Brain microvascular endothelial cell (primary cell): ENCODE measurements at regions not wholly inside any gene's neighbourhood (a gene's known extent, or its start where the extent isn't known, plus 50 kb on each side); places are given as distances from the start of the nearest gene placed in this dataset.
A peak's percentile ranks its signal among the peaks of the same experiment; 100 is the strongest.

Source experiments
- DNase-seq: peaks from one replicate; pipeline ENCODE4 v3.0.0-alpha.2; 2020
- H3K27ac ChIP-seq: fragments of 250-450 bp; sonication (Bioruptor Pico); 2 replicates; pipeline ENCODE4 v1.5.1; 2020; ENCODE audit warnings: mild to moderate bottlenecking, moderate library complexity
- H3K27me3 ChIP-seq: fragments of 250-450 bp; sonication (Bioruptor Pico); replicated peaks from 2 replicates; pipeline ENCODE4 v1.5.1; 2020; ENCODE audit warnings: mild to moderate bottlenecking
- H3K36me3 ChIP-seq: fragments of 250-450 bp; sonication (Bioruptor Pico); replicated peaks from 2 replicates; pipeline ENCODE4 v1.5.1; 2020; ENCODE audit warnings: mild to moderate bottlenecking
- H3K4me3 ChIP-seq: 2 replicates; pipeline ENCODE4 v1.5.1; 2011; ENCODE audit warnings: low read depth, mild to moderate bottlenecking, control low read depth, low read length, moderate library complexity
- in situ Hi-C: cut with HindIII; loops from 2 replicates; pipeline ENCODE4 v1.10.0; 2017; ENCODE audit warnings: low sequenced_read_pairs, low pct_ligation_motif_present
- TF ChIP-seq, protein P1 (sequence below): IDR thresholded peaks from 2 replicates; pipeline ENCODE4 v1.5.1; 2011; ENCODE audit warnings: low read depth, mild to moderate bottlenecking, moderate library complexity, low read length, control low read depth, inconsistent platforms; ENCODE audit errors: missing control alignments

DNA sequence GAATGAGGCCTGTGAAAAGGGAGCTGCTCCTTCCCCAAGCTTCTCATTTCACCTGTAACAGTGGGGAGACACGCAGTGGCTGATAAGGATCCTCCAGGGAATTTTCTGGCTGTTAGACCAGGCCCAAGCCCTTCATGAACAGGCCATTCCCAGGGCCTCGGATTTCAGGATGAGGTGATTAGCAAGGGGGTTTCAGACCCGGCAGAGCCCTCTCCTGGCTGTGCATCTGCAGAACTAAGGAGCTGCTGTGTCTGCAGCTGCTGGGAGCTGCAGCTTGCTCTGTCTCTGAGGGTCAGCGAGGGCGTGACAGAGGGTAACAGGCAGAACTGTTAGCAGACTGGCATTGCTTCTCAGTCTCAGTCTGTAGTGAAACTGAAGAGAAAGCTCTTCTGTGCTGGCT, 110.4 kb downstream of the KCNA5 start:
- TF ChIP-seq, protein P1, sequence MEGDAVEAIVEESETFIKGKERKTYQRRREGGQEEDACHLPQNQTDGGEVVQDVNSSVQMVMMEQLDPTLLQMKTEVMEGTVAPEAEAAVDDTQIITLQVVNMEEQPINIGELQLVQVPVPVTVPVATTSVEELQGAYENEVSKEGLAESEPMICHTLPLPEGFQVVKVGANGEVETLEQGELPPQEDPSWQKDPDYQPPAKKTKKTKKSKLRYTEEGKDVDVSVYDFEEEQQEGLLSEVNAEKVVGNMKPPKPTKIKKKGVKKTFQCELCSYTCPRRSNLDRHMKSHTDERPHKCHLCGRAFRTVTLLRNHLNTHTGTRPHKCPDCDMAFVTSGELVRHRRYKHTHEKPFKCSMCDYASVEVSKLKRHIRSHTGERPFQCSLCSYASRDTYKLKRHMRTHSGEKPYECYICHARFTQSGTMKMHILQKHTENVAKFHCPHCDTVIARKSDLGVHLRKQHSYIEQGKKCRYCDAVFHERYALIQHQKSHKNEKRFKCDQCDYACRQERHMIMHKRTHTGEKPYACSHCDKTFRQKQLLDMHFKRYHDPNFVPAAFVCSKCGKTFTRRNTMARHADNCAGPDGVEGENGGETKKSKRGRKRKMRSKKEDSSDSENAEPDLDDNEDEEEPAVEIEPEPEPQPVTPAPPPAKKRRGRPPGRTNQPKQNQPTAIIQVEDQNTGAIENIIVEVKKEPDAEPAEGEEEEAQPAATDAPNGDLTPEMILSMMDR, result no peak
- in situ Hi-C loops, result no loop called here
- H3K27ac ChIP-seq, result no peak overlapping the region
- H3K27me3 ChIP-seq, result no peaks in the 10 kb centered on the region
- H3K36me3 ChIP-seq, result no peaks in the 10 kb centered on the region
- H3K4me3 ChIP-seq, result no peak overlapping the region
- no peak for DNase-seq

DNA sequence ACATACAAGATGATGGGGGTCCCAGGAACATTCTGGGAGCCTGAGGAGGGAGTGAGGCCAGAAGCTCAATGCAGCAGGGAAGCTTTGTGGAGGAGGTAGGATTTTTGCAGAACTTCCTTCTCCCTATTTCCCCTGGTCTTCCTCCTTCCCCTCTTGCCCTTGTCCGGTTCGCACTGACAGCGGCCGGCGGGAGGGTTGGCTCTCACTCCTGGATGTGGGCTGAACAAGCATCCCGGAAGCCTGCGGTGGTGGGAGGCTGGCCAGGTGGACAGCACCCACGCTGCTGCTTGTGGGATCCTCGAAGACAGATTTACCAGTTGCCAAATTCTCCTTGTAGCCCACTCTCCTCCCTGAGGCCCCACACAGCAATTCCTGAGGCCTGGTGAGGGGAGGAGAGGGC, 112.2 kb downstream of the KCNA5 start:
- Histone ChIP-seq H3K4me3 (no peak overlapping the region), H3K27ac (no peak overlapping the region), H3K36me3 (no peaks in the 10 kb centered on the region), H3K27me3 (no peaks in the 10 kb centered on the region)
- no peak for DNase-seq
- TF ChIP-seq, protein P1, result no peak
- in situ Hi-C loops, result no loop called here

DNA sequence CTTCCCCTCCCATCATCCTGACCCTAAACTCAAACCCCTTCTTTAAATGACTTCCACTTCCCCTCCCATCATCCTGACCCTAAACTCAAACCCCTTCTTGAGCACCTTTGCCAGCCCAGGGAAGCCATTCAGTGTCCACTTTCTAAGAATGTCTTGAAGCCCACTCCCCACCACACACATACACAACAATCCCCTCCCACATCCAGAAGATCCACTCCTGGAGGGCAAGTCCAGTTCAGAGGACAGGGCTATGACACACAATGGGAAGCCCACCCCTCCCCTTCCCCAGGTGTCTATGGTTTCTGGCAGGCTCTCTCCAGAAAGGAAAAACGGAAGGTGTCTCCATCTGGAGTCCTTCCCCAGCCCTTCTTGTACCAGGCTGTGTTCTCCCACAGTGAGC, 117.1 kb downstream of the KCNA5 start:
- Histone ChIP-seq H3K27me3 (no peaks in the 10 kb centered on the region), H3K36me3 (no peaks in the 10 kb centered on the region), H3K27ac (no peak overlapping the region), H3K4me3 (no peak overlapping the region)
- TF ChIP-seq, protein P1, result no peak
- DNase-seq, result no peak
- in situ Hi-C loops, result no loop called here

GRCh38 chr12:5163661-5164060, 120.0 kb downstream of the KCNA5 start:
- Histone ChIP-seq H3K27ac (no peak overlapping the region), H3K36me3 (no peaks in the 10 kb centered on the region), H3K4me3 (no peak overlapping the region), H3K27me3 (no peaks in the 10 kb centered on the region)
- in situ Hi-C loops, result no loop called here
- TF ChIP-seq, protein P1, result no peak
- no peak for DNase-seq

DNA sequence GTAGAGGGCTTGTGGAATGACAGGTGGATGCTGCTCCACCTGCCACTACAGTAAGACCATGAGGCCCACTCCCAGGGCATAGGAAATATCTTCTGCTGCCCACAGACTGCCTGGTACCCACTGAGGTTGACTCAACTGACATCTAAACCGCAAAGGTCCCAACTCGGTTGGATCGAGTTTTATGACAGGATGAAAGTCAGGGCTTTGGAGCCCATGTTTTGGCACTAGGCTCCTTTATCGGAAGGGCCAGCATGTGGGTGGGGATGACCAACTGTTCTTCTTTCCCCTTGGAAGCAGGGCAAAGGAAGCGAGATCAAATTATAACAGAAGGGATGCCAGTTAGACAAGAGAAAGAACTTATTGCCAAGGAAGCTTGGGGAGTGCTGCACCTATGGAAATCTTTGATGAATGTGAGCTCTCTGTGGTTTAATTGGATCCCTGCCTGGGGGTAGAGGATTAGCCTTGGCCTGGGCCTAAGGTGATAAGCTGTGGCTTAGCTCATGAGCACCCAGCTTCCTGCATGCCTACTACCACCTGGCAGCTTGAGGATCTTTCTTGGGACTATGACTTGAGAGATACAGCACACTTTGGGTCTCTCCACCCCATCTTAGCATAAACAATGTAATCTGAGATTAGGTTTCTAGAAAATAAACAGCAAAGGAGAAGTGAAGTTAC, 121.8 kb downstream of the KCNA5 start:
- H3K27me3 ChIP-seq, result no peaks in the 10 kb centered on the region
- TF ChIP-seq, protein P1, result no peak
- H3K4me3 ChIP-seq, result no peak overlapping the region
- H3K27ac ChIP-seq, result no peak overlapping the region
- in situ Hi-C loops, result no loop called here
- H3K36me3 ChIP-seq, result no peaks in the 10 kb centered on the region
- DNase-seq, result no peak

GRCh38 chr12:5166976-5167375, 123.3 kb downstream of the KCNA5 start:
- no peaks in the 10 kb centered on the region for H3K27me3 ChIP-seq
- in situ Hi-C loops, result no loop called here
- H3K36me3 ChIP-seq, result no peaks in the 10 kb centered on the region
- no peak overlapping the region for H3K27ac ChIP-seq
- H3K4me3 ChIP-seq, result no peak overlapping the region
- DNase-seq, result peak; percentile 92
- TF ChIP-seq, protein P1, result no peak
